HG03039 (cell line): ENCODE measurements at regions not wholly inside any gene's neighbourhood (a gene's known extent, or its start where the extent isn't known, plus 50 kb on each side); places are given as distances from the start of the nearest gene placed in this dataset.

Source experiments
- ATAC-seq: cut with Tn5 transposase; IDR thresholded peaks from one replicate; pipeline ENCODE4 v1.9.1; 2021; ENCODE audit warnings: mild to moderate bottlenecking, moderate library complexity; ENCODE audit not compliant: unreplicated experiment

DNA sequence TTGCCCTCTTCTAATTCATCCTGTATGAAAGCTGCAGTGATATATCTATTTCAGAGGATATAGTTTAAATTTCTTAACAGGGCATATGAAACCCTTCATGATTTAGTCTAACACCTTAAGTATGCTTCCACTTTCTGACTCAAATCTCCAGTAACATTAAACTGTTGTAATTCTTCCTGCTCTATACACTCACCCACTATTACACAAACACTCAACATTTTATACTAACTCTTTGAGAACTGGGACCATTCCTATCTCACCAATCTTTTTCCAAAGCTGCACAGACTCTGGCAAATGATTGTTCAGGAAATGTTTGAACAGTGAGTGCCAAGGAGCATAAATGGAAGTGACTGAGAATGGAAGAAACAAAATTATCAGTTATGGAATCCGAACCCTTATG is 560.4 kb upstream of the DPPA4 start:
- no peak for ATAC-seq

DNA sequence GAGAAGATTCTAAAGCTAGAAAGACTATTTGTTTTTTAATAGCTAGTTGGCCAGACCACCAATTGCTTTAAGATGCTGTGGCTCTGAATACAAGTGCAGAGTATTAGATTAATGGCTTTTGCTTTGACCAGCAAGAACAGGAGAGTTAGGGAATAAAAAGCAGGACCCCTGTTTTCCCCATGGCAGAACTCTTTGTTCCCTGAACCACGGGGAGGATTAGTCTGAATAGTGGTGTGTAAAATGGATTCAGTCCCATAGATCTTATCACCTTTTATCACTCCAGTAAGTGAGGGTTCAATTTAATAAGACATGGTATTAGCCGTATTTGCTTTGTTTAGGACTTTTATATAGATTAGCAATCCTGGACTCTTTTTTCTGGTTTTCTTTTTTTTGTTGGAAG is 562.6 kb upstream of the DPPA4 start:
- ATAC-seq: no peak

DNA sequence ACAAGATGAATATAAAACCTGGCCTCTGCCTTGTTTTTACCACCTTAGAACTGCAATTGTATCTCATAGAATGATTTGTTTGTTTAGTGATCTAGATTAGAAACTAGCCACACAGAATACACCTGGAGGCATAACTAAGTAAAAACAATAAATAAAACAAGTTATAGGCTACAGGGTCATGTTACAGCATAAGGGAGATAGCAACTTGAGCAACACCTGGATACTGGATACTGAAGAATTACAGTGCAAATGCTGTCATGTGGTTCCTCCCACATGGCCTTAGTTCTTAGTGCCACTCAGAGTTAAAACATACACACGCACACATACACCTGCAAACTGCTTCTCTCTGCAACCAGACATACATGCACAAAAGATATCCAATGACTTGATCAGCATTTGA is 563.4 kb upstream of the DPPA4 start:
- ATAC-seq: no peak

DNA sequence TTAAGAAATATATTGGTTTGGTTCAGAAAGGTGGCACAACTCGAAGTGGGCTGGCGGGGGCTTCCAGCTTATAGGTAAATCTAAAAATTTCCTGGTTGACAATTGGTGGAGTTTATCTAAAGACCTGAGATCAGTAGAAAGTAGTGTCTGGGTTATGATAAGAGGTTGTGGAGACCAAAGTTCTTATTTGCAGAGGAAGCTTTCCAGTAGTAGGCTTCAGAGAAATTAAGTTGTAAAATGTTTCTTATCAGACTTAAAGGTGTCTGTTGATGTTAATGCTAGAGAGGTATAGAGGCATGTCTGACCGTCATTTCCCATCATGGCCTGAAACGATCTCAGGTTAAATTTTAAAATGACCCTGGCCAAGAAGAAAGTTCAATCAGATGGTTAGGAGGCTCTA is 565.2 kb upstream of the DPPA4 start:
- ATAC-seq: no peak

DNA sequence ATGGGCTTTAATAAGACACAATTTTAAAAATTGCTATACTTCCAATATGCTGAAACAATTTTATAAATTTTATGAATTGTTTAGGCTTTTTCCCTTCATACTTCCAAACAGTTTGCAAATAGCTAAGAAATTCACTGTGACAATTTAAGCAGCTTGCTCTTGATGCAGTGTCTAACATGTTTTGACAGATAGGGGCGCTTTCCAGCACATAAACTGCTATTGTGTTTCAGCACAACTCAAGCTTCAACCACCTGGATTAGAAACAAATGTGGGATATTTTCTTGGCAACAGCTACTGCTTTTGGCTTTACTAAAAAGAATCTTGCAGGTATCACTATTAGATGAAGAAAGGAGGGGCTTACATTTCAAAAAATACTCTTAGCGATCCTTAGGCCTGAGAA is 565.8 kb upstream of the DPPA4 start:
- ATAC-seq: no peak

DNA sequence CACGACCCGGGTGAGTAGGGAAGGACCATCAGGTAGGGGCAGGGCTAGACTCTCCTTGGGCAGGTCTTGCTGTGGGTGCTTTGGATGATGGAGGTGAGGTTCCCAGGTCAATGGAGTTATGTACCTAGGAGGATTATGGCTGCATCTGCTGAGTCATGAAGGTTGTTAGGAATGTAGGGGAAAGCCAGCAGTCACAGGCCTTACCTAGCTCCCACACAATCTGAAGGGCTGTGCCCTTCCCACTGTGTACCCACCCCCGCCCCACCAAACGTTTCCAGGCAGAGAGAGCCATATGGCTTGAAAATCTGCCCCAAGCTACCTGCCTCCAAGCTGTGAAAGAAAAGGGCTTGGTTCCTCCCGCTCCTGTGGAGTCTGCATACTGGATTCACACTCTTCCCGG is 573.4 kb upstream of the DPPA4 start:
- no peak for ATAC-seq

DNA sequence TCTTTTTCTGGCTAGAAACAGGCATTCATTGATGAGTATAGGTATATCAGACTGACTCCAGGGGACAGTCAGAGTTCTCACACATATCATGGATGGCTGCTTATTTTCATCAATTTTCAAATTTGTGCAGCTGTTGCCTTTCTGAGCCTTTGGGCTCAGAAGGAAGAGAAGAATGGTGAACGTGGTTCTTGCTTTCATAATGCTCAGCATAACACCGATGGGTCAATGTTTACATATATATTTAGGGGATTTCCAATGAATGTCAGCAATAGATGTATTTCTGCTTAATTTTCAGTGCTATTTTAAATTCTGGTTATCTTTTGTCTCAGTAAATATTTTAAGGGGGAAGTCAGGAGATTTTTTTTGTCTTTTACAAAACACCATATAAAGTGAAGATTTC is 581.4 kb upstream of the DPPA4 start:
- ATAC-seq: no peak

DNA sequence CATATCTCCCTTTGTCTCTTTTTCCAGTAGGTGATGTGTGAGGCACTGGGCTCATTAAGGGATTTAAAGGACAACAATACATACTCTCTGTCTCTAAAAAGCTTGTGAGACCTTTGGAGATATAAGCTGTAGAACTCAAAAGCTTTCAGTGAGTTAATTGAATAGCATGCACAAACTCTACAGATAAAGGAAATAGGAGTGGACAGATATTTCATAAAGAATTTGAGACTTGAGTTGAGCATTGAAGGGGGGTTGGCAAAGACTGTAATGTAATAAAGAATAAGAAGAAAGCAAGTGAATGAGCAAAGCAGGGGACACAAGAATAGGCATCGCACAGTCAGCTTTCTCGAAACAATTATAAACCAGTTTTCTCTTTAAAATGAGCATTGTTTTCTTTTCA is 583.4 kb upstream of the DPPA4 start:
- ATAC-seq: no peak

DNA sequence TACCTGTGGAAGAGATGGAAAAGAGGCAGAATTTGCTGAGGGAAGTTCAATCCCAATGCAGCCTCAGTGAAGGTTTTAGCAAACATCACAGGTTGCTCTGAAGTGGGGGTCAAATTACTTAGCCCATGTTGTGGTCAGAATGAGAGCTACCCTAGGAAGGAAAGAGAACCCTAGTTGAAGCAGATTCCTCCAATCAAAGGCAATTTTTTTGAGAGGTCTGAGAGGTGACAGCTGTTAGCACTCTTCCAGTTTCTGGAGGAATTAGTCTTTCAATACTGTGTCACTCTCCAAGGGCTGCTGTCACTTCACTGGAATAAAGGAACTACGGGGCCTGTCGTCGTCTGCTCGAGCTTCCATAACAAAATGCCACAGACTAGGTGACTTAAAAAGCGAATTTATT is 584.2 kb upstream of the DPPA4 start:
- ATAC-seq: no peak

DNA sequence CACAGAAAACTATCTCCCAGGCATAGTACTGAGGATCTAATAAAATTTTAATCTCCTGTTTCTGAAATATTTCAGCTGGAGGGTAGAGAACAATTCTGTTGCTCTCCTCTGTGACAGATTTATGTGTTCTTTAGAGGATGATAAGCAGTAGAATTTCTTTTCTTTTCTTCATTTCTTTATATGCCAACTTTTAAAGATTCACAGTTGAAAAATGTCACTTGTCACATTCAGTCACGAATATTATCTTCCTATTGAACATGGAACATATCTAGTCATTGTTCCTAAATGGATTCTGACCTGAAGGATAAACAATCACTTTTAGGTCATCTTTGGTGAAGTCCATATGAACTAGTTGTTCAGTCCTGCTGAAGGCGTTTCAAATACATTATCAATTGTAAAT is 585.5 kb upstream of the DPPA4 start:
- ATAC-seq: no peak

DNA sequence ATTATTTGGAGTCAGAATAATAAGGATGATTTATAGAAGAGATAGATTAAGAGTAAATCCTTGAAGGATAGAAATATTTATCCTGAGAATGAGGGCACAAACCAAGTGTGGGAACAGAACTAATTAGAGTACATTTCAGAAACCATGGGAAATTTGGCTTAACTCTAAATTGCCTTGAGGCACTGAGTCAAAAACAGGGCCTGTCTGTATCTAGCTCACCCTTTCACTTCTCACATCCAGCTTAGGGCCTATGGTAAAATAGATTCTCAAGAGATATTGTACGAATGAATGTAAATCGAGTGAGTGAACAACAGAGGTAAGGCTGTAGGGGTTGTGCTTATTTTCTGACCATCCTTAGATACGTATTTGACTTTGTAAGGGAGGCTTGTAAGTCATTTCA is 586.1 kb upstream of the DPPA4 start:
- ATAC-seq: no peak

DNA sequence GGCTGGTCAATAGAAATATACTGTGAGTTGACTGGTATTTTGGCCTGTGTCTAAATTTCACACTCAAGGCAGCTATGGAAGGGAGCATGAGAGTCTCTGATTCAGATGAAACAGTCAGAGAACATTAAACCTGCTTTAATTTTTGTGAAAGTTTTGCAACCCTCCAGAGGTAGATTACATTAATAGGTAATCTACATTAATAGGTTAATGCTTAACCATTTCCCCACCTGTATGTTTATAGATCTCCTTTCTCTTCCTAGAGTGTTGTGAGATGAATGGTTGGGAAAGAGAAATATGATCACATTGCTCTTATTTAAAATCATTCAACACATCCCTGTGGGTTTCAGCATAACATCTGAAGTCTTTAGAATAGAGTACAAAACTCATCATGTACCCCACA is 586.9 kb upstream of the DPPA4 start:
- no peak for ATAC-seq

DNA sequence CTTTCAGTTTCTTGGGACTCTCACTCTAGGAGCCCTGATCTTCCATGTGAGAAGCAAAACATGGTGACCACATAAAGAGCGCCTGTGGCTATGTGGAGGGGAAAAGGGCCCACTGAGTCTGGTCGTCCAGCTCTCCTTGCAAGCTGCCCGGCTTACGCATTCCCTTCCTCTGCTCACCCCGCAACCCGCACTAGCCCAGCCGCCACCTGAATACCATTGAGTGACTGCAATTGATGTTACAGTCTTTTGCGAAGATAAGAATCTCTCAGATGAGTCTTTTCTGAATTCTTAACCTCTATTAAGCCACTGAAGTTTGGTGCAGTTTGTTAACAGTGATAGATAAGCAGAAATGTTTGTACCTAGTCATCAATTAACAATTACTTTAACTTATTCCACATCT is 589.0 kb upstream of the DPPA4 start:
- no peak for ATAC-seq

DNA sequence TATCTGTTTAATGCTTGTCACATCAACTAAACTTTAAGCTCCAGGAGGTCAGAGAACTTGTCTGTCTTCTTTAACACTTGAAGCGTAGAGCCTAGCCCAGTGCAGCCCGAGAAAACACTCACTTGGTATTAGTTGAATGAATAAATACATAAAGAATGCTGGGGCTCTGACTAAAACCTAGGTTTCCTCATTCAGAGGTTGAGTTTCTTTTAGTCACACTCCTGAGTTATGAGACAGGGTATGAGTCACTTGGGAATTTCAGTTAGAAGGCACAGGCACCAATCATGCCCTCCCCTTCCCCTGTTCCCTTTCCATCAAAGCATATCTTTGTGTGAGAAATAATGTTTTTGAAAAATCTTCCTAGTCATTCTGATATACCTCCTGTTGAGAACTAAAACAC is 589.8 kb upstream of the DPPA4 start:
- ATAC-seq: no peak

DNA sequence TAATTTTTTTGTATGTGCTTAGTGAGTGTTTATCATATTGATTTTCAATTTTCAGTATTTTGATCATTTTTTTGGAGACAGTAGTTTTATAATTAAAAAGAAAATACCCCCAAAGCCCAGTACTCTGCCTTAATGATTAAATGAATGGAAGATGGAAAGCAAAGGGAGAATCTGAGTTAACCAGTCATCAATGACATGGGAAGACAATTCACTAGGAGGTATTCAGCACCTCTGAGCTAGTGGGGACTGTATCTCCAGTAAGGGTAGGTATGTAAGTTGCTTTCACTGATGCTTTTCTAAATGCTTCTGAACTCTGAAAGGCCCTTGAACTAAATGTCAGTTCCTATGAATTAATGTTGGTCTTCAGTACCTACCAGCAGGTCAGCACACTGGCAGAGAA is 590.4 kb upstream of the DPPA4 start:
- ATAC-seq: no peak

DNA sequence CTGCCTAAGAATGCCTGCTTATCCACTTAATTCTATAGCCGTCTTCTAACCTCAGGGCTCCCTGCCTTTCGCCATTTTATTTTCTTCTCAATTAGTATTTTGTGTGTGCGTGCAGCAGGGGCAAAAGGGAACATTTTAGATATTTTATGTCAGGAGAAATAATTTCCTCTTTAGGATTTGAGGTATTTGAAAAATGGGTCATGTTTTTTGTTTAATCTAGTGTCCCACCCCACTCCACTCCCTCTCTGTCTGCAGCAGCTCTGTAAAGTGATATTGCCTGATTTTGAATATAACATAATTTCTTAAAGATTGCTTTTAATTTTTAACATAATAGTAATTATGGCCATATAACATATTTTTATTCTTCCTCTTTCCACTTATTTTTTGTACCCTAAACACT is 593.2 kb upstream of the DPPA4 start:
- no peak for ATAC-seq

DNA sequence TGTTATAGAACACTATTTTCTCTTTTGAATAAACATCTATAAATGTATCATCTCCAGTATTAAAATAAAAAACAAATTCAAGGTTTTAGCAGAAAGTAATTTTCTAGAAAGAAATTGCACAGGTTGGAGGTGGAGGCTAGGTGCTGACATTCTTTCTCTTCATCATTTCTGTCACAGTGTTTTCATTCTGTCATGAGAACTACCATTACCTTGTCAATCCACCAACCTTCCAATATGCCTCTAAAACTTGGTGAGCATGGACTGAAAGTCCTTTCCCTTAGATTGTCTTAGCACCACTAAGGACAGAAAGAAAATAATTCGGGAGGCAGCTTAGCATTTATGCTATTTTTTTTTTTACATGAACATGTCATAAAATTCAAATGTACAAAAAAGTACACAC is 596.2 kb upstream of the DPPA4 start:
- ATAC-seq: no peak

DNA sequence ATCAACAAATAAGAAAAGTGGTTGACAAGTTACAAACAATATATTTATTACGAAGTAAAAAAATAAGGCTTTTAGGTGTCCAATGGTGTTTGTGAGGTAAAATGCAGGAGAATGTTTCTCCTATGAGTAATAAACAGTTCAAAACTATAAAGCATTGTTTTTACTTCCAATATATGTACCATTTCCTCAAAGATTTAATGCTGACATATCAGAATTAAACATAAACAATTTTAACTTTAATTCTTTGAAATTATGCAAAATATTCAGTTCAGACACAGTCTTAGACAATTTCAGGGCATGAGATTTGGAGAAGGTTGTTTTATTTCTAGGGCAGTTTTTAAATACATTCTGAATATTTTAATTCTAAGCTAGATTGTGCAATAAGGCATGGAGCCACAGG is 602.5 kb upstream of the DPPA4 start:
- ATAC-seq: no peak

DNA sequence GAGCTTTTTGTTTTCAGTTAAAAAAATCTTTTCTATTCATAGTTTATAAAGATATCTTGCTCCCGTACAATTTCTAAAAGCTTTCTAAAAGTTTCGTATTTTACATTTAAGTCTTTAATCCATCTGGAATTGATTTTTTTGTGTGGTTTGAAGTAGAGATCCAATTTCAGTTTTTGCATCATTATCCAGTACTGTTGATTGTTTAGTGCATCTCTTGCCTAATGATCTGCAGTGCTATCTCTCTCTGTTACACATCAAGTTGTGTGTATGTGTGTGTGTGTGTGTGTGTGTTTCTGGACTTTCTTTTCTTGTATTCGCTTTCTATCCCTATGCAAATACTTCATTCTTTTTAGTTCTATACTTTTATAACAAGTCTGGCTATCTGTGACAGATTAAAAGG is 605.8 kb upstream of the DPPA4 start:
- no peak for ATAC-seq

DNA sequence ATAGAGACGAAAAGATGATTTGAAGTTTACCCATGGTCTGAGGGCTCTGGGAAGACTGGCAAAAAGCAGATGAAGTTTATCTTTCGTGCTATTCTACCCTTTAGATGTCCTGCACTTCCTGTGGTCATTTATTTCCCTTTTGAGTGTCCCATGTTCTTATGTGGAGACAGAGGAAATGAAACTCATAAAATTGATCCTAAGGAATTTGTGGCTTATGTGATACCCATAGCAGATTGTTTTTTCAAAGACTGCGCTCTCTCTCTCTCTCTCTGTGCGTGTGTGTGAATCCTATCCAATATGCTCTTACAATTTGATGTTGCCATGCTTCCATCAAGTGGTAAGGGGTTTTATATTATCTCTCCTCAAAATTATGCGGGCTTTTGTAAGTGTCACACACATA is 607.5 kb upstream of the DPPA4 start:
- no peak for ATAC-seq

DNA sequence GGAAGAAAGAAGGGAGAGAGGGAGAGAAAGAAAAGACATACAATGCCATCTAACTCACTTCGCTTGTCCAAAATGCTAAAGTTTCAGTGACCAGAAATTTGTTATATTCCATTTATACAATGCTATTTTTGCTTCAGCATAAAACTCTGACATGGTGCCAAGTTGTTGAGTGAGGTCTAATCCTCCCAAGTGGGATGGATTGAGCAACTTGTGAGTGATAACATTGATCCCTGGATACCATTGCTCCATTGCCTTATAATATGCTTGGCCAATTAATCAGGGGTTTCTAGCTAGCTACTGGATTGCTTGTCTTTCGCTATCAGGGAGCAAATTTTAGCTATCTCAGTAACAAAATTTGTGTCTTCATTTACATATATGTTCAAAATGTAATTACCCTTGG is 615.6 kb upstream of the DPPA4 start:
- ATAC-seq: no peak

DNA sequence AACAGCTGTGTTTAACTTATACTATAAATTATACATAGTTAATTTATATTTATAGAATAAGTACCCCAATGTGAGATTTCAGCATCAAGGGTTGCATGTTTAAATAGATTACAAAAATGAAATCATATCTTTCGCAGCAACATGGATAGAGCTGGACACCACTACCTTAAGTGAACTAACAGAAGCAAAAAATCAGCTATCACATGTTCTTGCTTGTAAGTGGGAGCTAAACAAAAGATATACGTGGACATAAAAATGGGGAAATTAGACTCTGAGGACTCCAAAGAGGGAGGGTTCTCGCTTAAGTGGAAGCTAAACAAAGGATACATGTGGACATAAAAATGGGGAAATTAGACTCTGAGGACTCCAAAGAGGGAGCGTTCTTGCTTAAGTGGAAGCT is 626.5 kb upstream of the DPPA4 start:
- ATAC-seq: no peak

DNA sequence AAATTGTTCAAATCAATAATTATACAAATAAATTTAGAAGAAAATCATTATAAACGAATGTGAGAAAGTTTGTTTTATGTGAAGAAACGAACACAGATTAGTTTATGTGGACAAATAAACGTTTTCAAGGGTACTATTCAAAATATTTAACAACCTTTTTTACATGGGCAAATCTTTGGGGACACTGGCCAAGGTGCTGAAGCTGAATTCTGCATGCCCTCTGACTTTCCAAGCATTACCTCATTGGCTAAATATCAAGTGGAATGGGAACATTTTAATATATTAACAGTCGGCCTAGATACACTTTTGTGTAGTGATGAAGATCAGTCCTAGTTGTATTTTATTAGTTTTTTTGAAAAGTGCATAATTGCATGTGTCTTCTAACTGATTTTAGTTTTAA is 636.4 kb upstream of the DPPA4 start:
- ATAC-seq: no peak

DNA sequence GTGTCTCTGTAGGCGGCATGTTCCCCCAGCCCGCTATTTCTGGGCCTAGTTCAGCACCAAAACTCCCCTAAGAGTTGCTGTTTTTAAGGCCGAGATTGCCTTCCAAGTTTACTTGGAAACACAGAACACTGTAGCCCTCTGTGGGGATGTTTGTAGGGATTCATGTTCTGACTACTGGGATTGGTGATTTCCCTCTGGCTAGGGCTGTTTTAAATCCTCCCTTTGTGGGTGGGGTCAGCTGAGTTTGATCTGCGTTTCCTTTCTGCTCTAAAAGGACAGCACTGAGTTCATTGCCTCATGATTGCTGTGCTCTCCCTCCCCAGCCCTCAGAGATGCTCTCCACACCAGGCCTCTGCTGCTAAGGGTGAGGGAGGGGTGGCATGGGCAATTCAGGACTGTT is 640.6 kb upstream of the DPPA4 start:
- ATAC-seq: no peak
